Spleen (tissue), 7 donors: ENCODE measurements at regions not wholly inside any gene's neighbourhood (a gene's known extent, or its start where the extent isn't known, plus 50 kb on each side); places are given as distances from the start of the nearest gene placed in this dataset.

ENCODE experiments used
- CTCF ChIP-seq, 11 experiments: fragments of 200-600 bp in 7 of 11; fragments of 450-650 bp in 4 of 11; sonication (generic) in 4 of 11; IDR thresholded peaks in 8 of 11; conservative IDR thresholded peaks in 3 of 11; 1 replicate in 7 of 11; 2 replicates in 4 of 11; pipeline versions ENCODE4 v1.4.0 to v1.8.0; 2016 to 2021; ENCODE audit warnings: antibody characterized with exemption in 11 of 11, inconsistent platforms in 4 of 11, mild to moderate bottlenecking in 1 of 11
- POLR2A ChIP-seq, 3 donors: fragments of 450-650 bp; IDR thresholded peaks; one replicate each; pipeline ENCODE4 v1.5.1; 2017; ENCODE audit warnings: antibody characterized with exemption in 3 of 3, mild to moderate bottlenecking in 1 of 3
- POLR2AphosphoS5 ChIP-seq, 3 donors: sonication (generic); formaldehyde crosslinking; IDR thresholded peaks; one replicate each; pipeline ENCODE4 v1.5.1; 2017; ENCODE audit warnings: antibody characterized with exemption in 3 of 3
- donor health status: DM: no; HTN: no; CAD: no; lungs with moderate emphysema.
- donor health status: DM: no; HTN: no; CAD: no.
- donor health status: DM: no; HTN: no; CAD: no.

DNA sequence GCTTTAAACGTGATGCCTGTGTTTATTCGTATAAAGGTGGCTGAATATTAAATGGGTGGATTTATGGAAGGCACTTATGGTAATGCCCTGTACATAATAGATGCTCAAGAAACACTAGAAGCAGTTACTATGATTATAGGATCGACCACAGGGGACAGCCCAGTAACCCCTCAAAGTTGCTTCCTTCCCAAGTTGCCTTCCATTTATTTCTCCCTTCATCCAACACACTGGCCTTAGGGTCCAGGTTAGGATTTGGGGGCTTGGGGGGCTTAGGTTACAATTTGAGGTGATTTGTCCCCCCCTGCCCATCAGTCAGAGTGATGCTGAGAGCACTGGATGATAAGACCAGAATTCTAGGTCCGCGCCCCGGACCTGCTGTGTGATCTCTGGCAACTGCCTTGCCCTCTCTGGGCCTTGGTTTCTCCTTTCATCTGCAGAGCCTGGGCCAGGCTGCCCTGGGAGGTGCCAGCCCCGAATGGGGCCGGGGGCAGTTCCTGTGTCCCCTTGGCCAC is 101.5 kb downstream of the CEBPB start:
- no peak for TF ChIP-seq CTCF (IDR thresholded peaks at IDR 0.05 in 8 of 11, conservative IDR thresholded peaks at IDR 0.05 in 3 of 11)
- TF ChIP-seq POLR2AphosphoS5 (IDR thresholded peaks at IDR 0.05) = no peak
- TF ChIP-seq POLR2A (IDR thresholded peaks at IDR 0.05) = no peak
